Medulla oblongata (tissue), 1 donor: ENCODE measurements at regions not wholly inside any gene's neighbourhood (a gene's known extent, or its start where the extent isn't known, plus 50 kb on each side); places are given as distances from the start of the nearest gene placed in this dataset.
"Not testable (repeated sequence)": the region's sequence is repeated elsewhere in the genome, so short reads cannot be mapped to it uniquely, and the experiment has no call there.

Experiments used
- DNase-seq: peaks from one replicate; pipeline ENCODE4 v3.0.0-alpha.2; 2015; ENCODE audit errors: extremely low spot score

DNA sequence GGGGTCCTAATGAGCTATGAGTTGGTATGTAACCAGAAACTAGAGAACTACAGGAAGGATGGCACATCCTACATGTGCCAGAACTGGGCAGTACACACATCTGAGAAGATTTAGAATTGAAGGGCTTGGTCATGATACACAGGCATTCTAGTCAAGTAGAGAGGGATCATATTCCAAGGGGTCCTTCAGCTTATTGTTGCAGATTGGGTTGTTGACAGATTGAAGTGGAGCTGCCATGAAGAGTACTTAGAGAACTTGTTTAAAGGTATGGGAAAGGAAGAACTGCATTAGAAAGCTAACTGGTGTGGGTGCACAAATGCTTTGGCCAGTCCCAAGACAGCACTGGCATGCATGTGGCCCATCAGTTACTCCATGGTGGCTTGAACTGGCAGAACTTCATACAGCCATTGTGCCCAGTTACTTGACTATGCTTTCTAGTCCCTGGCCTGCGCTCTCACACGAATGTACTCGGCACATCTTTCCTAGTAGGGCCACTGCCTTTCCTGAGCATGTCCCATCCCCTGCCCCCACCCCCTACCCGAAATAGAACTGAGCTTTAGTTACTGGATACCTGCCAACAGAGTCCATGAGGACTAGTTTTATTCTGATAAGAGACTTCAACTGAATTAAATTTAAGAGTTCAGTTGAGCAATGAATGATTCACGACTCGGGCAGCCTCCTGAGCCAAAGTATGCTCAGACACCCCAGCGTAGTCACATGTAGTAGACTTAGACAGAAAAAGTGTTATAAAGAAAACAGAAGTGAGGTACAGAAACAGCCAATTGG, 64.0 kb downstream of the CCNG2 start:
- no peak for DNase-seq

GRCh38 chr4:77225022-77225421, 68.0 kb downstream of the CCNG2 start:
- DNase-seq, result no peak

DNA sequence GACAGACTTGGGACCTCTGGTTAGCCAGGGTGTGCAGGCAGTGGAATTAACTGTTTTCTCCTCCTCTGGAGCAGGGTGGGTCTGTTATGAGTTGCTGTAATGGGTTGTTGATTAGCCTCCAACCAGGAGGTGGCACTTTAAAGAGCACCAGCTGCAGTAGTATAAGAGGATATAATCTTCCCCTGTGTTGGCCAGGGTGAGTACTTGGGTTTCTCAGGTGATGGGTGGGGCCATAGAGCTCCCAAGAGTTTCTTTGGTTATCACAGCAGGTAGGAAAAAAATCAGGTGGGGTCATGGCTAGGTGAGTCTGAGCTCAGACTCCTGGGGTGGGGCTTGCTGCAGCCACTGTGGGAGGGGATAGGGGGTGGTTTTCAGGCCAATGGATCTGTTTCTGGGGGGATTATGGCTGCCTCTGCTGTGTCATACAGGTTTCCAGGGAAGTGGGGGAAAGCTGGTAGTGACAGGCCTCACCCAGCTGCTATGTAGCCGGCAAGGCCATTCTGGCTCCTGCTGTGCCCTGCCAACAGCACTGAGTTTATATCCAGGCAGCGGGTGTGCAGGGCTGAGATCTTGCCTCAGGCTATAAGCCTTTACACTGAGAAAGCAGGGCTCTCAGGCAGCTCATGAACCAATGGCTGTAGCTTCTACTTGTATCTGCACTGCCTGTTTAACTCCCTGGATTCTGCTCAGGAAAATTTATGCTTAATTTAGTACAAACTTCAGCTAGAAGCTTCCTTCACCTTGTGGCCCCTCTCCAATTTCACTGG, 70.1 kb downstream of the CCNG2 start:
- DNase-seq, result no peak

- no peak for DNase-seq
These were observed 72.4 kb downstream of the CCNG2 start for GRCh38 chr4:77229433-77229832.

GRCh38 chr4:77232653-77233052, 75.6 kb downstream of the CCNG2 start:
- no peak for DNase-seq

DNA sequence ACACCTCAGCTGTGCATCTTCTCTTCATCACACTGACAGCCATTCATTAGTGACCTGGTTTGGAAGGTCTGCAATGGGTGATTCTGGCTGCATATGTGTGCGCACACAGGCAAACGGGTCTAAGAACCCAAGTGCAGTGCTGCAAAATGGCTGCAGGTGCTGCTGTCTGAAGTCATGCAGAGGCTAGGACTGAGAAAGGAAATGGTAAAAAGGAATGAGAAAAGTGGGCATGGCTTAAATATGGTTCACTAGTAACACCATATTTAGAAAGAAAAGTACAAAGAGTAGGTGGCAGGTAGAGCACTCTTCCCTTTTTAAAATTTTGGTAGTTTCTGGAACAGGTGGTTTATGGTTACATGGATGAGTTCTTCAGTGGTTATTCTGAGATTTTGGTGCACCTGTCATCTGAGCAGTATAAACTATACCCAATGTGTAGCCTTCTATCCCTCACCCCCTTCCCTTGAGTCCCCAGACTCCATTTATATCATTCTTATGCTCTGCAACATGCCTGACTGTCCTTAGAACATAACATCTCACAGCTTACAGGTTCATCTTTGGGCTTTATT, 78.4 kb downstream of the CCNG2 start:
- no peak for DNase-seq

DNA sequence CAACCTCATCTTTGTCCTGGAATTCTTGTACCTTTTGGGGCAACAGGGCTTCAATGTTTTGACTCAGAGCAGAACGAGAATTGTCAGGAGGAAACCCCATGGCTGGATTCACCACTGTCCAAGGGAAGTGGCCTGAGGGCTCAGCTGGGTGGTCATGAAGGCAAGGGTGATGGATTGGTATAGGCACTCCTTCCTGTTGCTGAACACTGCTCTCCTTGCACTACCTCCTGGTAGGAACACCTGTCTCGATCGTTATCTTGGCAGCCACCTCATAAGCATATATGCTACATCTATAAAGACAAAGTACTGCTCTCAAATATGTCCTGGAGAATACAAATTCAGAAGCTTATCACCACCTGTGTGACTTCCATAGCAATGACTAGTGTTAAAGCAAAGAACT, 79.8 kb downstream of the CCNG2 start:
- DNase-seq, result no peak

- peak; percentile 57 for DNase-seq
These were observed 83.6 kb downstream of the CCNG2 start for GRCh38 chr4:77240469-77241066.

DNA sequence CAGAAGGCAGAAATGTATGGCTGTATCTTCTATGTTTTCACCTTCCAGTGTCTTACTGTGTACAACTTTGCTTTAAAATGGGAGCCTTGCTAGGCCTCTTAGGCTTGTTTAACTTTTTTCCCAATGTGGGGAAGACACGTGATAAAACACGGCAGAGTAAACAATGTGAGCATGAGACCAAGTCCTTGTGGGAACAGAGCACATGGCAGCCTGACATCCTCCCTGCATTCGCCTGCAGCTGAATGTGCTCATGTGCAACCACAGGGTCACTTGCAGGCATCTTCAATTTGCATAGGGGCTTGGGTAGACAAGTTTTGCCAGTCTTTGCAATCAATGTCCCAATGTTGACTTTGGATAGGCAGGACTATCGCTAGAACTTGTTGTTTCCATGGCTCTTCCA, 91.8 kb downstream of the CCNG2 start:
- DNase-seq, result no peak

DNA sequence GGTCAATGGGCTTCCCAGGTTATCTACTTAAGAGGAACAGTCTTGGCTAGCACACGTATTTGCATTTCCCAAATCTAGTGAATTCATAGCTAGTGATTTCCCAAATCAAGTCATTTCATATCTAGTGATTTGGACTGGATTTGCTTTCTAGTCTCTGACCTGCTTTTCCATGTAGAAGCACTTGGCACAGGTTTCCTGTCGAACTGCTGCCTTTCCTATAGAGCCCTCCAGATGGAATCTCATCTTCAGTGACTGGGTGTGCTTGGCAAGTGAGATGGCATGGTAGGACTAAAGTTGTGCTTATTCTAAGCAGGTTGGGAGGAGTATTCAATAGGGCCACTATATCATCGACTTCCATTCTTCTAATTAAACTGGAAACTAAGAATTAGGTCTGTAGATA, 94.7 kb downstream of the CCNG2 start:
- no peak for DNase-seq

DNA sequence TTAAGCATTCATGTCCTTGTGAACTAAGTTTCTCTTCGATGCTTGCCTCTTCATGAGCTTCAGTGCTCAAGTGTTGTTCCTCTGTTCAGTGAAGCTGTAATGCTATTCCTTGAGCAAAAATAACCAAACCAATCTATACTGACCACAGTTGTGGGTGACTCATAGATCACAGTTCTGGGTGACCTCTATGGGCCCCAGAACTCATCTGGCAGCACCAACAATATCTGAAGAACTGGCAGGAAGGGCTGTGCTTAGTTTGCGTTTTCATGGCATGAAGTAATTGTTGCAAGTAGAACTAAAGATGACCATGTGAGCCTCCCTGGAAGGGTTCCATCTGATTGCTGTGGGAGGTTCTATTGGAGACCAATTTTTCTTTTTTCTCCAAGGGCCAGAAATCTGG, 106.2 kb downstream of the CCNG2 start:
- DNase-seq, result no peak

DNA sequence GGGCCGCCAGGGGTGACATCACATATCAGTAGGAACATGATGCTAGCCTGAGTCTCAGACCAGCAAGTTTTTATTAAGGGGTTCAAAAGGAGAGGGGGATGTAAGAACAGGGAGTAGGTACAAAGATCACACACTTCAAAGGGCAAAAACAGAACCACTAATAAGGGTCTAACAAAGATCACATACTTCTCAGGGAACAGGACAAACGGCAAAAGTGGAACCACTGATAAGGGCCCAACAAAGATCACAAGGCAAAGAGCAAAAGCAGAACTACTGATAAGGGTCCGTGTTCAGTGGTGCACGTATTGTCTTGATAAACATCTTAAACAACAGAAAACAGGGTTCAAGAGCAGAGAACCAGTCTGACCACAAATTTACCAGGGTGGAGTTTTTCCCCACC, 107.0 kb downstream of the CCNG2 start:
- not testable (repeated sequence) for DNase-seq

GRCh38 chr4:77264826-77265225, 107.8 kb downstream of the CCNG2 start:
- no peak for DNase-seq

GRCh38 chr4:77268108-77268507, 111.1 kb downstream of the CCNG2 start:
- DNase-seq, result no peak

DNA sequence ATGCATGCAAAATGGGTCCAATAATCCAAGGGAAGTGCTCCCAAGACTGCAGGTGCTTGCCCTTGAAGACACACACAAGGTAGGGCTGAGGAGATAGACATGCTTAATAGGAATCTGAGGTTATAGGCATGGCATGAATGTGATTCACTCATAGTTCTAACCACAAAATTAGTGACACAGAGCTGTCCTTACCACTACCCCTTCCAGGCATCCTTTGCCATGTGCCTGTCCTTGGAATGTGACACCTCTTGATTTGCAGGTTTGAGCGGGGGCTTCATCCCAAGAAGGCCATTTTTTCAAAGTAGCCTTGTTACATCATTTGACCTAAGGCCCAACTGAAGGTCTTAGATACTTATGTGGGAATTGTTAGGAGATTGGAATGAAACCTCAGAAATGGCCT, 112.5 kb downstream of the CCNG2 start:
- no peak for DNase-seq

GRCh38 chr4:77273412-77273811, 116.4 kb downstream of the CCNG2 start:
- no peak for DNase-seq

GRCh38 chr4:77279114-77279513, 122.1 kb downstream of the CCNG2 start:
- not testable (repeated sequence) for DNase-seq

DNA sequence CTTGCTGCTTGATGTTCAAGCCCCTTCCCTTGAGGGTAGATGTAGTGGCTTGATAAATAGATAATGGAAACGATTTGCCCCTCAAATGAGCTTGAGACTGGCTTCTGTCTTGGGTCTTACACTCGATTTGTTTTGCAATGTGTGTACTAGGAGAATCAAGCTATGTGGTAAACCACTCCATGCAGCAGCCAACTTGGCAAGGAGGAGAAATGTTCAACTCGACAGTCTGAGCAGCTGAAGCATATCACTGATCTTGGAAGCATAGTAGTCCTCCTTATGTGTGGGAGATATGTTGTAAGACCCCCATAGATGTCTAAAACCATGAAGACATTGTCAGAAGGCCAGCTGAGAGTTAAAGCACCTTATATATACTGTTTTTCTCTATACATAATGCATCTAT, 125.3 kb downstream of the CCNG2 start:
- no peak for DNase-seq

DNA sequence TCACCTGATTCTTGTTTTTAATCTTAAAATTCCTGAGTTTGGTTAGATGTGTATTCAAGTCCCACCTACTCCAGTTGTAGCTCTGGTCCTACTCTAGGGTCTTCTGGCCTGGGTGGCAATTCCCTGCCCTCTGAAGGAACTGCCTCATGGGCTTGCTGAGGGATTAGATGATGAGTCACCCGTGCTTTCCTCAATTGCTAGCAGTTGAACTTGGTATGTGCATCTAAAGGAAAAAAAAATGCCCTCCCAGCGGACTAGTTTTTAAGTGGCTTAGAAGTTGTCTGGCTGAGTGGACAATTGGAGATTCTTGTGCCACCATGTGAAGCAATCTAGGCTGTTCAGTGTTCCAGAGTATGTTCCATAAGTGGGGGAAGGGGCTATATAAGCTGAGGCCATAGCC, 127.0 kb downstream of the CCNG2 start:
- no peak for DNase-seq

GRCh38 chr4:77286906-77287305, 129.9 kb downstream of the CCNG2 start:
- DNase-seq, result no peak

- no peak for DNase-seq
These were observed 136.4 kb downstream of the CCNG2 start for GRCh38 chr4:77293426-77293825.

GRCh38 chr4:77300996-77301395, 144.0 kb downstream of the CCNG2 start:
- not testable (repeated sequence) for DNase-seq

GRCh38 chr4:77305766-77306165, 148.8 kb downstream of the CCNG2 start:
- no peak for DNase-seq
